Kidney glomerular epithelial cell (primary cell): ENCODE measurements at regions not wholly inside any gene's neighbourhood (a gene's known extent, or its start where the extent isn't known, plus 50 kb on each side); places are given as distances from the start of the nearest gene placed in this dataset.

Experiments
- DNase-seq: peaks from one replicate; lab custom pipeline; 2025; lab: John Stamatoyannopoulos, UW

- DNase-seq, result no peak
Measured at GRCh38 chr2:219901155-219901554, 273.7 kb downstream of the SLC4A3 start.

- no peak for DNase-seq
Measured at GRCh38 chr2:219902891-219903552, 275.6 kb downstream of the SLC4A3 start.

GRCh38 chr2:219905640-219906039 lies 278.2 kb downstream of the SLC4A3 start:
- DNase-seq, result no peak

- no peak for DNase-seq
Measured at GRCh38 chr2:219906114-219907010, 278.9 kb downstream of the SLC4A3 start.

GRCh38 chr2:219907011-219907365 lies 279.6 kb downstream of the SLC4A3 start:
- no peak for DNase-seq

- DNase-seq, result no peak
Measured at GRCh38 chr2:219908538-219908937, 281.1 kb downstream of the SLC4A3 start.

GRCh38 chr2:219911541-219911940 lies 284.1 kb downstream of the SLC4A3 start:
- no peak for DNase-seq

GRCh38 chr2:219912491-219912921 lies 285.1 kb downstream of the SLC4A3 start:
- peak; percentile 22 for DNase-seq

- no peak for DNase-seq
Measured at GRCh38 chr2:219914577-219914976, 287.1 kb downstream of the SLC4A3 start.

- DNase-seq, result peak; percentile 5
Measured at GRCh38 chr2:219916281-219916680, 288.9 kb downstream of the SLC4A3 start.

GRCh38 chr2:219916726-219917440 lies 289.5 kb downstream of the SLC4A3 start:
- no peak for DNase-seq

GRCh38 chr2:219918254-219918653 lies 290.8 kb downstream of the SLC4A3 start:
- DNase-seq, result no peak

GRCh38 chr2:219918944-219919343 lies 291.5 kb downstream of the SLC4A3 start:
- DNase-seq, result no peak

- DNase-seq, result no peak
Measured at GRCh38 chr2:219919506-219919905, 292.1 kb downstream of the SLC4A3 start.

- DNase-seq, result no peak
Measured at GRCh38 chr2:219929835-219930234, 302.4 kb downstream of the SLC4A3 start.

- DNase-seq, result no peak
Measured at GRCh38 chr2:219939647-219940046, 312.2 kb downstream of the SLC4A3 start.

GRCh38 chr2:219944866-219945265 lies 317.4 kb downstream of the SLC4A3 start:
- DNase-seq, result no peak

- DNase-seq, result no peak
Measured at GRCh38 chr2:219946021-219946420, 318.6 kb downstream of the SLC4A3 start.

GRCh38 chr2:219946529-219946928 lies 319.1 kb downstream of the SLC4A3 start:
- no peak for DNase-seq

- no peak for DNase-seq
Measured at GRCh38 chr2:219947575-219947974, 320.1 kb downstream of the SLC4A3 start.

GRCh38 chr2:219949053-219949452 lies 321.6 kb downstream of the SLC4A3 start:
- no peak for DNase-seq

- no peak for DNase-seq
Measured at GRCh38 chr2:219951099-219951498, 323.7 kb downstream of the SLC4A3 start.

- DNase-seq, result no peak
Measured at GRCh38 chr2:219954331-219954730, 326.9 kb downstream of the SLC4A3 start.
